K562 (cell line): ENCODE measurements at regions not wholly inside any gene's neighbourhood (a gene's known extent, or its start where the extent isn't known, plus 50 kb on each side); places are given as distances from the start of the nearest gene placed in this dataset.

Experiments used
- ATAC-seq: fragments of 200-7000 bp; cut with Tn5 transposase; 3 replicates; pipeline ENCODE4 v1.9.1; 2020; ENCODE audit warnings: moderate library complexity
- BruUV-seq: library from RNA; stranded (reverse); fragments of 400-500 nt; replicated peaks from 2 replicates; lab custom pipeline; 2021; lab: Mats Ljungman, UMichigan
- CTCF ChIA-PET: fragments of 300-600 bp; formaldehyde crosslinking; extraction: SDS; loops from one replicate; lab custom pipeline; 2021; ENCODE audit warnings: low intra/inter-chr PET ratio; lab: Yijun Ruan, JAX
- POLR2A ChIA-PET: fragments of 300-600, 350-650 bp; sonication (Branson Sonifier 250); formaldehyde crosslinking; extraction: SDS; loops from one replicate; lab custom pipeline; 2021; ENCODE audit warnings: antibody characterized with exemption, inconsistent platforms; lab: Yijun Ruan, JAX
- DNase-seq, 4 experiments: peaks; one replicate each; pipeline versions ENCODE4 v3.0.0 to v3.0.0-alpha.2; 2011 to 2018; ENCODE audit warnings: low spot score in 3 of 4, mixed read lengths in 3 of 4; ENCODE audit errors: extremely low read depth in 1 of 4
- FAIRE-seq: peaks from 2 replicates; lab custom pipeline; 2011; peaks lifted over from hg19 to GRCh38; lab: Jason Lieb, UNC
- H2AFZ ChIP-seq: 2 replicates; pipeline ENCODE4 v1.6.0; 2011; ENCODE audit warnings: low read depth, low read length, control low read depth, inconsistent platforms
- H3K27ac ChIP-seq: fragments of 200-600 bp; 3 replicates; pipeline ENCODE4 v1.8.0; 2011; ENCODE audit warnings: low read depth, mild to moderate bottlenecking, control low read depth, inconsistent platforms, low read length, moderate library complexity, mixed read lengths; ENCODE audit errors: extremely low read depth
- H3K27me3 ChIP-seq, 2 experiments: fragments of 300-600 bp in 1 of 2; 2 replicates in 1 of 2; 3 replicates in 1 of 2; pipeline versions ENCODE4 v1.6.0 to v1.8.0; 2011; ENCODE audit warnings: inconsistent platforms in 2 of 2, low read length in 2 of 2, mild to moderate bottlenecking in 1 of 2, mixed read lengths in 1 of 2, moderate library complexity in 1 of 2; ENCODE audit not compliant: control insufficient read depth in 2 of 2, insufficient read depth in 2 of 2
- H3K36me3 ChIP-seq: fragments of 300-600 bp; 3 replicates; pipeline ENCODE4 v1.8.0; 2011; ENCODE audit warnings: mild to moderate bottlenecking, low read length, inconsistent platforms; ENCODE audit not compliant: control insufficient read depth, insufficient read depth
- H3K4me1 ChIP-seq, 2 experiments: fragments of 200-600 bp in 1 of 2; replicated peaks in 1 of 2; 2 replicates in 1 of 2; 3 replicates in 1 of 2; pipeline versions ENCODE4 v1.5.1 to v1.8.0; 2011; ENCODE audit warnings: inconsistent platforms in 2 of 2, low read length in 2 of 2, mild to moderate bottlenecking in 1 of 2, mixed read lengths in 1 of 2, moderate library complexity in 1 of 2; ENCODE audit not compliant: control insufficient read depth in 2 of 2, insufficient read depth in 2 of 2
- H3K4me2 ChIP-seq: 2 replicates; pipeline ENCODE4 v1.6.1; 2011; ENCODE audit warnings: low read length, control low read depth, inconsistent platforms, mixed read lengths; ENCODE audit not compliant: insufficient read depth
- H3K4me3 ChIP-seq: fragments of 200-600 bp; sonication (generic), shearing (Covaris generic); 2 replicates; pipeline ENCODE4 v1.5.1; 2016; ENCODE audit warnings: control low read depth, inconsistent platforms
- H3K79me2 ChIP-seq: fragments of 200-600 bp; 3 replicates; pipeline ENCODE4 v1.8.0; 2011; ENCODE audit warnings: low read length, inconsistent platforms; ENCODE audit not compliant: control insufficient read depth, insufficient read depth
- H3K9ac ChIP-seq, 2 experiments: 2 replicates each; pipeline versions ENCODE4 v1.6.0 to v1.6.1; 2011; ENCODE audit warnings: low read depth in 2 of 2, low read length in 2 of 2, control low read depth in 1 of 2, inconsistent platforms in 1 of 2, mild to moderate bottlenecking in 1 of 2, mixed read lengths in 1 of 2; ENCODE audit not compliant: insufficient read depth in 1 of 2
- H3K9me1 ChIP-seq: one replicate; pipeline ENCODE4 v1.6.0; 2011; ENCODE audit warnings: inconsistent platforms, mild to moderate bottlenecking, low read length, moderate library complexity; ENCODE audit not compliant: control insufficient read depth, insufficient read depth
- H3K9me3 ChIP-seq: replicated peaks from 2 replicates; pipeline ENCODE4 v1.5.1; 2011; ENCODE audit warnings: low read depth, low read length, inconsistent platforms; ENCODE audit not compliant: control insufficient read depth, insufficient read depth
- H4K20me1 ChIP-seq: replicated peaks from 2 replicates; pipeline ENCODE4 v1.6.1; 2011; ENCODE audit warnings: low read length, inconsistent platforms, mixed read lengths; ENCODE audit not compliant: control insufficient read depth, insufficient read depth
- CUX1 ChIP-seq: fragments of 200-800 bp; sonication (Bioruptor generic); IDR thresholded peaks from 2 replicates; pipeline ENCODE4 v1.6.1; 2016; ENCODE audit warnings: missing genetic modification characterization, missing compliant biosample characterization
- ETV1 ChIP-seq: fragments of 450-650 bp; conservative IDR thresholded peaks from 2 replicates; pipeline ENCODE4 v1.6.1; 2016; ENCODE audit warnings: missing genetic modification characterization, control low read depth, low read depth, missing compliant biosample characterization
- FOXP1 ChIP-seq: sonication (generic); formaldehyde crosslinking; IDR thresholded peaks from 2 replicates; pipeline ENCODE4 v1.8.0; 2022; ENCODE audit warnings: mild to moderate bottlenecking, missing genetic modification reagents
- MAFF ChIP-seq: IDR thresholded peaks from 2 replicates; pipeline ENCODE4 v1.6.1; 2012; ENCODE audit warnings: low read length, improper control_type of control experiment
- OTX1 ChIP-seq: fragments of 450-650 bp; formaldehyde crosslinking; IDR thresholded peaks from 2 replicates; pipeline ENCODE4 v1.4.0; 2022; ENCODE audit warnings: mild to moderate bottlenecking
- SAFB ChIP-seq: fragments of 200-400 bp; formaldehyde crosslinking; IDR thresholded peaks from 2 replicates; pipeline ENCODE4 v1.6.1; 2017; ENCODE audit warnings: low read depth, low read length, borderline replicate concordance
- SREBF1 ChIP-seq: fragments of 150-350 bp; IDR thresholded peaks from 2 replicates; pipeline ENCODE4 v1.6.1; 2014; ENCODE audit warnings: antibody characterized with exemption, low read depth, low read length, borderline replicate concordance
- TGIF2 ChIP-seq: sonication (generic); formaldehyde crosslinking; IDR thresholded peaks from 2 replicates; pipeline ENCODE4 v1.8.1; 2022; ENCODE audit warnings: mild to moderate bottlenecking, missing genetic modification reagents, moderate library complexity
- ZNF444 ChIP-seq: fragments of 250-450 bp; sonication (Bioruptor Pico); IDR thresholded peaks from 2 replicates; pipeline ENCODE4 v1.4.0; 2020; ENCODE audit warnings: mild to moderate bottlenecking, moderate library complexity
- ZZZ3 ChIP-seq: fragments of 450-650 bp; IDR thresholded peaks from 2 replicates; pipeline ENCODE4 v1.6.1; 2016; ENCODE audit warnings: antibody characterized with exemption, mild to moderate bottlenecking, moderate library complexity
- WGBS: fragments of 100-300 bp; shearing (Covaris generic); methylation state at CpG from one replicate; pipeline ENCODE4 v1.1.6; 2016; ENCODE audit warnings: low coverage, mixed read lengths; ENCODE audit not compliant: insufficient coverage; ENCODE audit errors: missing lambda C conversion rate; 5-methylcytosine and 5-hydroxymethylcytosine counted together
- in situ Hi-C: fragments of 300-500 bp; cut with MboI; formaldehyde crosslinking; loops from 4 replicates; pipeline ENCODE4 v1.15.0; 2018; ENCODE audit warnings: inconsistent platforms, mixed read lengths
- intact Hi-C: fragments of 100-400 bp; cut with micrococcal nuclease; formaldehyde crosslinking; loops from 2 replicates; pipeline ENCODE4 v1.14.2; 2022
- TF ChIP-seq, protein P1 (sequence below): sonication (generic); formaldehyde crosslinking; IDR thresholded peaks from 2 replicates; pipeline ENCODE4 v1.4.0; 2020; ENCODE audit warnings: mild to moderate bottlenecking, missing genetic modification reagents
- TF ChIP-seq, protein P2 (sequence below): fragments of 200-800 bp; sonication (Bioruptor generic); IDR thresholded peaks from 2 replicates; pipeline ENCODE4 v1.6.1; 2017; ENCODE audit warnings: missing genetic modification characterization, missing compliant biosample characterization

- TF ChIP-seq TGIF2 (no peak), FOXP1 (CRISPR knock-in tag) (no peak), SREBF1 (no peak)
Observed at GRCh38 chr2:74748665-74749064, 85.3 kb upstream of the HK2 start (continued).

DNA sequence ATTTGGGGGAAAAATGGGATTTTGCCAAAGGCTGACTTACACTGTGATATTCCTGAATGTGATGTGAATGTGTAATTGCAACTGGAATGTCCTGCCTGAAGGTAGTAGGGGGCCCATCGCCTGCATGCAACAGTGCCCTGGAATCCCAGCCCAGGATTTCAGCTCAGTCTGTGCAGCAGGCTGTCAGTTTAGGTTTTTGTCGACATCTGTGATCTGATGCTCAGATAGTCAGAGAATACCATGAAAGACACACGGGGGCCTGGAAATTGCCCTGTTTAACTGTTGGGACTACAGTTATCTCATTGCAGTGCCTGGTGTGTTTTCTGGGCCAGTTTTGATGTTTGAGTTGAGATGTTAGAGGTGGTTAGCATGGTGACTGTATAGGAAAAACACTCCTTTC is 84.5 kb upstream of the HK2 start:
- Histone ChIP-seq H3K4me2 (no peak overlapping the region), H3K9ac (no peak overlapping the region), H3K4me3 (no peak overlapping the region), H3K36me3 (no peaks in the 10 kb centered on the region), H3K9me1 (no peaks in the 10 kb centered on the region), H3K27me3 (peaks cover 15 to 23% of the 10 kb centered on the region in 2 experiments; a peak in 4 of 5 replicates), H3K79me2 (no peaks in the 10 kb centered on the region), H3K4me1 (no peaks in the 10 kb centered on the region), H4K20me1 (0 out of 2 replicates have a peak, but pooled peaks cover 4% of the 10 kb centered on the region), H2AFZ (no peak overlapping the region), H3K27ac (no peak overlapping the region), H3K9me3 (no peaks in the 10 kb centered on the region)
- ATAC-seq (no peak), DNase-seq (no peak), FAIRE-seq (no peak)
- in situ Hi-C loops (no loop called here), intact Hi-C loops (no loop called here)
- no TSS peak for BruUV-seq
- WGBS = 0% methylated on average over 3 of the region's 3 CpGs
- ChIA-PET POLR2A (no interaction called here), CTCF (no interaction called here)
- TF ChIP-seq ZZZ3 = no peak
- no peak for TF ChIP-seq ETV1 (tag)
- no peak for TF ChIP-seq MAFF
- TF ChIP-seq, protein P1, sequence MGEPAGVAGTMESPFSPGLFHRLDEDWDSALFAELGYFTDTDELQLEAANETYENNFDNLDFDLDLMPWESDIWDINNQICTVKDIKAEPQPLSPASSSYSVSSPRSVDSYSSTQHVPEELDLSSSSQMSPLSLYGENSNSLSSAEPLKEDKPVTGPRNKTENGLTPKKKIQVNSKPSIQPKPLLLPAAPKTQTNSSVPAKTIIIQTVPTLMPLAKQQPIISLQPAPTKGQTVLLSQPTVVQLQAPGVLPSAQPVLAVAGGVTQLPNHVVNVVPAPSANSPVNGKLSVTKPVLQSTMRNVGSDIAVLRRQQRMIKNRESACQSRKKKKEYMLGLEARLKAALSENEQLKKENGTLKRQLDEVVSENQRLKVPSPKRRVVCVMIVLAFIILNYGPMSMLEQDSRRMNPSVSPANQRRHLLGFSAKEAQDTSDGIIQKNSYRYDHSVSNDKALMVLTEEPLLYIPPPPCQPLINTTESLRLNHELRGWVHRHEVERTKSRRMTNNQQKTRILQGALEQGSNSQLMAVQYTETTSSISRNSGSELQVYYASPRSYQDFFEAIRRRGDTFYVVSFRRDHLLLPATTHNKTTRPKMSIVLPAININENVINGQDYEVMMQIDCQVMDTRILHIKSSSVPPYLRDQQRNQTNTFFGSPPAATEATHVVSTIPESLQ (CRISPR knock-in tag) = no peak
- TF ChIP-seq, protein P2, sequence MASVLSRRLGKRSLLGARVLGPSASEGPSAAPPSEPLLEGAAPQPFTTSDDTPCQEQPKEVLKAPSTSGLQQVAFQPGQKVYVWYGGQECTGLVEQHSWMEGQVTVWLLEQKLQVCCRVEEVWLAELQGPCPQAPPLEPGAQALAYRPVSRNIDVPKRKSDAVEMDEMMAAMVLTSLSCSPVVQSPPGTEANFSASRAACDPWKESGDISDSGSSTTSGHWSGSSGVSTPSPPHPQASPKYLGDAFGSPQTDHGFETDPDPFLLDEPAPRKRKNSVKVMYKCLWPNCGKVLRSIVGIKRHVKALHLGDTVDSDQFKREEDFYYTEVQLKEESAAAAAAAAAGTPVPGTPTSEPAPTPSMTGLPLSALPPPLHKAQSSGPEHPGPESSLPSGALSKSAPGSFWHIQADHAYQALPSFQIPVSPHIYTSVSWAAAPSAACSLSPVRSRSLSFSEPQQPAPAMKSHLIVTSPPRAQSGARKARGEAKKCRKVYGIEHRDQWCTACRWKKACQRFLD (CRISPR knock-in tag) = no peak
- no peak for TF ChIP-seq CUX1 (CRISPR knock-in tag)
- TF ChIP-seq ZNF444 (CRISPR knock-in tag) = no peak
- TF ChIP-seq SAFB = no peak
- TF ChIP-seq OTX1 (CRISPR knock-in tag) = no peak
